Upper lobe of left lung (tissue), 6 donors: ENCODE measurements at regions not wholly inside any gene's neighbourhood (a gene's known extent, or its start where the extent isn't known, plus 50 kb on each side); places are given as distances from the start of the nearest gene placed in this dataset.

Experiments used
- ATAC-seq, 2 donors: fragments of 200-7000 bp; cut with Tn5 transposase; one replicate each; pipeline ENCODE4 v1.9.1; 2022; ENCODE audit warnings: mild to moderate bottlenecking in 2 of 2, moderate library complexity in 2 of 2; ENCODE audit not compliant: low FRiP score in 2 of 2
- DNase-seq, 2 donors: peaks; one replicate each; pipeline ENCODE4 v3.0.0-alpha.2; 2019 to 2020
- H3K27ac ChIP-seq, 4 donors: fragments of 200-600 bp; sonication (generic); one replicate each; pipeline ENCODE4 v1.5.1; 2016 to 2019
- H3K27me3 ChIP-seq, 4 donors: fragments of 200-600 bp; sonication (generic); one replicate each; pipeline ENCODE4 v1.5.1; 2017 to 2019
- H3K36me3 ChIP-seq, 4 donors: fragments of 200-600 bp; sonication (generic); one replicate each; pipeline ENCODE4 v1.5.1; 2016 to 2019
- H3K4me1 ChIP-seq, 4 donors: fragments of 200-600 bp; sonication (generic); one replicate each; pipeline ENCODE4 v1.5.1; 2018 to 2019
- H3K4me3 ChIP-seq, 4 donors: fragments of 200-600 bp; sonication (generic); one replicate each; pipeline ENCODE4 v1.5.1; 2017 to 2019; ENCODE audit warnings: mild to moderate bottlenecking in 2 of 4, moderate library complexity in 1 of 4
- H3K9me3 ChIP-seq, 4 donors: fragments of 200-600 bp; sonication (generic); one replicate each; pipeline ENCODE4 v1.5.1; 2018 to 2019
- CTCF ChIP-seq, 6 experiments: fragments of 450-650 bp in 4 of 6; fragments of 200-600 bp in 2 of 6; sonication (generic) in 2 of 6; IDR thresholded peaks; one replicate each; pipeline ENCODE4 v1.5.1; 2016 to 2019; ENCODE audit warnings: antibody characterized with exemption in 6 of 6
- EP300 ChIP-seq, 4 donors: sonication (generic); formaldehyde crosslinking; IDR thresholded peaks; one replicate each; pipeline ENCODE4 v1.5.1; 2017; ENCODE audit warnings: antibody characterized with exemption in 4 of 4, control low read depth in 2 of 4
- POLR2A ChIP-seq, 4 donors: fragments of 450-650 bp; IDR thresholded peaks; one replicate each; pipeline ENCODE4 v1.5.1; 2016 to 2017; ENCODE audit warnings: antibody characterized with exemption in 4 of 4, mild to moderate bottlenecking in 2 of 4
- POLR2AphosphoS5 ChIP-seq, 2 donors: sonication (generic); formaldehyde crosslinking; IDR thresholded peaks; one replicate each; pipeline ENCODE4 v1.5.1; 2017; ENCODE audit warnings: antibody characterized with exemption in 2 of 2
- WGBS, 2 donors: methylation state at CpG; one replicate each; pipeline ENCODE4 v1.1.5; 2017 to 2018; 5-methylcytosine and 5-hydroxymethylcytosine counted together
- donor health status: DM: no; HTN: no; CAD: no; lungs with moderate emphysema.
- donor health status: DM: no; HTN: yes; CAD: no; lungs with severe emphysema.

- DNase-seq (no peak), ATAC-seq (no peak)
- H3K27ac ChIP-seq, result peak overlapping the region in 1 of 4 donors; percentile 21
- H3K27me3 ChIP-seq, result no peaks in the 10 kb centered on the region
- TF ChIP-seq POLR2A (IDR thresholded peaks at IDR 0.05) (no peak), EP300 (IDR thresholded peaks at IDR 0.05) (no peak), CTCF (IDR thresholded peaks at IDR 0.05) (no peak), POLR2AphosphoS5 (IDR thresholded peaks at IDR 0.05) (no peak)
- H3K4me1 ChIP-seq, result peaks cover 3 to 11% (median 7%) of the 10 kb centered on the region in 4 donors
- H3K4me3 ChIP-seq, result no peak overlapping the region
- no peaks in the 10 kb centered on the region for H3K36me3 ChIP-seq
- no peaks in the 10 kb centered on the region for H3K9me3 ChIP-seq
- 46 to 71% methylated on average over 3 of the region's 3 CpGs for WGBS, 2 donors
These were observed 62.8 kb upstream of the SLC39A10 start for GRCh38 chr2:195594248-195594647.

GRCh38 chr2:195592105-195592504 is 64.9 kb upstream of the SLC39A10 start:
- TF ChIP-seq EP300 (IDR thresholded peaks at IDR 0.05), result no peak
- no peak for TF ChIP-seq CTCF (IDR thresholded peaks at IDR 0.05)
- no peak for TF ChIP-seq POLR2AphosphoS5 (IDR thresholded peaks at IDR 0.05)
- TF ChIP-seq POLR2A (IDR thresholded peaks at IDR 0.05), result no peak
- ATAC-seq, result no peak
- 91 to 100% methylated on average over 2 of the region's 2 CpGs for WGBS, 2 donors
- Histone ChIP-seq H3K27me3 (no peaks in the 10 kb centered on the region), H3K9me3 (no peaks in the 10 kb centered on the region), H3K4me3 (no peak overlapping the region), H3K36me3 (no peaks in the 10 kb centered on the region), H3K27ac (no peak overlapping the region), H3K4me1 (peaks cover 3 to 11% (median 7%) of the 10 kb centered on the region in 4 donors)
- DNase-seq, result no peak

GRCh38 chr2:195590861-195591205 is 66.2 kb upstream of the SLC39A10 start:
- 32 to 50% methylated on average over 1 of the region's 1 CpG for WGBS, 2 donors
- Histone ChIP-seq H3K9me3 (no peaks in the 10 kb centered on the region), H3K27me3 (no peaks in the 10 kb centered on the region), H3K4me3 (no peak overlapping the region), H3K27ac (no peak overlapping the region), H3K4me1 (peaks cover 3 to 11% (median 7%) of the 10 kb centered on the region in 4 donors), H3K36me3 (no peaks in the 10 kb centered on the region)
- DNase-seq (no peak), ATAC-seq (peak in 1 of 2 donors; percentile 41)
- TF ChIP-seq POLR2A (IDR thresholded peaks at IDR 0.05) (no peak), EP300 (IDR thresholded peaks at IDR 0.05) (no peak), CTCF (IDR thresholded peaks at IDR 0.05) (no peak), POLR2AphosphoS5 (IDR thresholded peaks at IDR 0.05) (no peak)

- DNase-seq (no peak), ATAC-seq (no peak)
- Histone ChIP-seq H3K4me1 (peaks cover 3 to 11% (median 7%) of the 10 kb centered on the region in 4 donors), H3K36me3 (no peaks in the 10 kb centered on the region), H3K27me3 (no peaks in the 10 kb centered on the region), H3K9me3 (no peaks in the 10 kb centered on the region), H3K4me3 (no peak overlapping the region), H3K27ac (no peak overlapping the region)
- TF ChIP-seq POLR2AphosphoS5 (IDR thresholded peaks at IDR 0.05), result no peak
- TF ChIP-seq CTCF (IDR thresholded peaks at IDR 0.05), result no peak
- no peak for TF ChIP-seq EP300 (IDR thresholded peaks at IDR 0.05)
- TF ChIP-seq POLR2A (IDR thresholded peaks at IDR 0.05), result no peak
- 83 to 94% methylated on average over 1 of the region's 1 CpG for WGBS, 2 donors
These were observed 66.7 kb upstream of the SLC39A10 start for GRCh38 chr2:195590199-195590860.

GRCh38 chr2:195587966-195588365 is 69.1 kb upstream of the SLC39A10 start:
- Histone ChIP-seq H3K4me3 (no peak overlapping the region), H3K4me1 (peaks cover 0 to 11% (median 3%) of the 10 kb centered on the region in 4 donors), H3K27ac (no peak overlapping the region), H3K36me3 (no peaks in the 10 kb centered on the region), H3K9me3 (no peaks in the 10 kb centered on the region), H3K27me3 (no peaks in the 10 kb centered on the region)
- WGBS, 2 donors, result 78 to 84% methylated on average over 5 of the region's 5 CpGs
- DNase-seq, result no peak
- no peak for TF ChIP-seq POLR2A (IDR thresholded peaks at IDR 0.05)
- TF ChIP-seq CTCF (IDR thresholded peaks at IDR 0.05), result no peak
- TF ChIP-seq EP300 (IDR thresholded peaks at IDR 0.05), result no peak
- no peak for TF ChIP-seq POLR2AphosphoS5 (IDR thresholded peaks at IDR 0.05)
- no peak for ATAC-seq
